Sigmoid colon (tissue), 4 donors: ENCODE measurements at regions not wholly inside any gene's neighbourhood (a gene's known extent, or its start where the extent isn't known, plus 50 kb on each side); places are given as distances from the start of the nearest gene placed in this dataset.

Experiments used
- CTCF ChIP-seq, 4 experiments: fragments of 450-650 bp in 3 of 4; fragments of 200-600 bp in 1 of 4; IDR thresholded peaks; one replicate each; pipeline ENCODE4 v1.5.1; 2016 to 2019; ENCODE audit warnings: antibody characterized with exemption in 4 of 4, mild to moderate bottlenecking in 3 of 4, moderate library complexity in 2 of 4
- EP300 ChIP-seq, 4 donors: sonication (generic); formaldehyde crosslinking; IDR thresholded peaks; one replicate each; pipeline ENCODE4 v1.6.1; 2017; ENCODE audit warnings: antibody characterized with exemption in 4 of 4
- POLR2A ChIP-seq, 2 donors: fragments of 450-650 bp; IDR thresholded peaks; one replicate each; pipeline ENCODE4 v1.6.1; 2016; ENCODE audit warnings: antibody characterized with exemption in 2 of 2, mild to moderate bottlenecking in 2 of 2, moderate library complexity in 2 of 2
- POLR2AphosphoS5 ChIP-seq, 4 donors: sonication (generic); formaldehyde crosslinking; IDR thresholded peaks; one replicate each; pipeline ENCODE4 v1.6.1; 2017; ENCODE audit warnings: antibody characterized with exemption in 4 of 4

- TF ChIP-seq POLR2AphosphoS5 (IDR thresholded peaks at IDR 0.05) (no peak), CTCF (IDR thresholded peaks at IDR 0.05) (no peak), EP300 (IDR thresholded peaks at IDR 0.05) (no peak), POLR2A (IDR thresholded peaks at IDR 0.05) (no peak)
These were observed 159.8 kb upstream of the HCRTR2 start for GRCh38 chr6:55014321-55015088.
